ENCODE measurements at regions not wholly inside any gene's neighbourhood (a gene's known extent, or its start where the extent isn't known, plus 50 kb on each side); places are given as distances from the start of the nearest gene placed in this dataset.
"Not testable (repeated sequence)": the region's sequence is repeated elsewhere in the genome, so short reads cannot be mapped to it uniquely, and the experiment has no call there.

DNA sequence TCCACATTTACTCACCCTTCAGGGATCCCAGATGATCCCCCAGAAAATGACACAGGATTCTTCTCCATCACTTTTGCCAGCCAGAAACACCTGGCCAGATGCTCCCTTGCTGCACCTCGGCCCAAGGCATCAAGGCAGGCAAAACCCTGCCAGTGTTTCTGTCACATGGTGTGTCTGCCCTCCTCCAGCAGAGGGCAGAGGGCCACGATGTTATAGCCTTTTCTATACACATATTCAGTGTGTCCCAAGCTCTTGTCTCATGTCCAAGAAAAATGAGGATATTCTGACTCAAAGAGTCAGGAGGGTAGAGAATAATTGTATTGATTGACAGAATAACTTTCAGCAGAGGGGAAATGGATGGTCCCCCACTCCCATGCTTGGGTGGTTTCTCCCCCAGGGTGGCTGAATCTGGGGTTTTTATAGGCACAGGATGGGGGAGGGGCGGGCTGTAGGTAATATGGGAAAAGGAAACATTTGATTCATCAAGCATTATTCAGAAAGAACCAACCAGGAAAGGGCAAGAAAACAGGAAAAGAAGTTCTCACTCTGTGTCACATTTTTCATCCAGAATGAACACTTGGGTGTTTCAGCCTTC lies 933.9 kb downstream of the TRIB2 start:
- DNase-seq: no peak

DNA sequence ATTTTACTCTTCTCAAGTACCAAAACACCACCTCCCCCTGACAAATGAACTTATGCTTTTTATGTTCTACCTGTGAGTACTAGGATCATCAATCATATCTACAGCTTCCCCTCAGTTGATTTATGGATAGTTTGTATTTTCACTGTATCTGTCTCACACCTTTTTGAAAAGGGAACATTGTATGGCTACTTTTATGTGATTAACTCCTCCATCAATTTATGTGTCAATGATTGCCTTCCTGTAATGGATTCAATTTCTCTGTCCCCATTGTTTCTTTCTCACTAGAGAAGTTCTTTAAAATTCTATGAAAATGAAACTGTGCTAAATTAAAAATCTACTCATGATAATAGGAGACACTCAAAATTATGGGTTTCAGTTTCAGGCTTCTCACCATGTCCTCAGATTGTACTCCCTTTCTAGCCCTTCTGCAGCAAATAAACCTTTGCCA lies 935.0 kb downstream of the TRIB2 start:
- DNase-seq: no peak

GRCh38 chr2:13652531-13653313 lies 936.0 kb downstream of the TRIB2 start:
- peak; percentile 13 for DNase-seq

GRCh38 chr2:13654416-13654815 lies 937.7 kb downstream of the TRIB2 start:
- no peak for DNase-seq

GRCh38 chr2:13660231-13660630 lies 943.5 kb downstream of the TRIB2 start:
- DNase-seq: no peak

GRCh38 chr2:13662055-13662454 lies 945.3 kb downstream of the TRIB2 start:
- no peak for DNase-seq

- DNase-seq: no peak
Observed at GRCh38 chr2:13666582-13667414, 950.1 kb downstream of the TRIB2 start.

GRCh38 chr2:13667415-13667757 lies 950.6 kb downstream of the TRIB2 start:
- no peak for DNase-seq

DNA sequence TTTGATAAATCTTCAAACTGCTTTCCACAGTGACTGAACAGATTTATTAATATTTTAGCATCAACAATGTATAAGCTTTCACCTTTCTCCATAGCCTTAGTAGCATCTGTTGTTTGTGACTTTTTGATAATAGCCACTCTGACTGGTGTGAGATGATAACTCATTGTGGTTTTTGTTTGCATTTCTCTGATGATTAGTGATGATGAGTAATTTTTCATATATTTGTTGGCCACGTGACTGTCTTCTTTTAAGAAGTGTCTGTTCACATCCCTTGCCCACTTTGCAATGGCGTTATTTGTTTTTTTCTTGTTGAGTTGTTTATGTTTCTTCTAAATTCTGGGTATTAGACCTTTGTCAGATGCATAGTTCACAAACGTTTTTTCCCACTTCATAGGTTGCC lies 952.9 kb downstream of the TRIB2 start:
- DNase-seq: no peak

- DNase-seq: not testable (repeated sequence)
Observed at GRCh38 chr2:13673821-13674220, 957.1 kb downstream of the TRIB2 start.

- no peak for DNase-seq
Observed at GRCh38 chr2:13676269-13676668, 956.2 kb upstream of the LRATD1 start.

DNA sequence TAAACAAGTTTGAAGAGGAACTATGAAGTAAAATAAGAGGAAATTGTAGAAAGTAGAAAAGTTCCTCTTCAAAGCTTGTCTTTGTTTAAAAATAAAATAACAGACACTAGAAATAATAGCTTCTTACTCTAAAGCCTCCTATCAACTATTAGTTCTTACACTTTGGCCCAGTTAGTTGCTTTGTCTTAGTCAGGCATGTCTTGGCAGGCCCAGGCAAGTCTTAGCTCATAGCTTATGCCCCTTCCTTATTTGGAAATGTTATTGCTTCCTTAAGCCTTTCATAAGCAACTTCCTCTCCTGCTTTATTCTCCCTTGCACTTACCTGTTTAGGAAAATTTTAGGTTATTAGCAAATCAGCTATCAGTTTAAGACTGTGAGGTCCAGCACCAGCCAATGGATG lies 950.6 kb upstream of the LRATD1 start:
- DNase-seq: no peak

DNA sequence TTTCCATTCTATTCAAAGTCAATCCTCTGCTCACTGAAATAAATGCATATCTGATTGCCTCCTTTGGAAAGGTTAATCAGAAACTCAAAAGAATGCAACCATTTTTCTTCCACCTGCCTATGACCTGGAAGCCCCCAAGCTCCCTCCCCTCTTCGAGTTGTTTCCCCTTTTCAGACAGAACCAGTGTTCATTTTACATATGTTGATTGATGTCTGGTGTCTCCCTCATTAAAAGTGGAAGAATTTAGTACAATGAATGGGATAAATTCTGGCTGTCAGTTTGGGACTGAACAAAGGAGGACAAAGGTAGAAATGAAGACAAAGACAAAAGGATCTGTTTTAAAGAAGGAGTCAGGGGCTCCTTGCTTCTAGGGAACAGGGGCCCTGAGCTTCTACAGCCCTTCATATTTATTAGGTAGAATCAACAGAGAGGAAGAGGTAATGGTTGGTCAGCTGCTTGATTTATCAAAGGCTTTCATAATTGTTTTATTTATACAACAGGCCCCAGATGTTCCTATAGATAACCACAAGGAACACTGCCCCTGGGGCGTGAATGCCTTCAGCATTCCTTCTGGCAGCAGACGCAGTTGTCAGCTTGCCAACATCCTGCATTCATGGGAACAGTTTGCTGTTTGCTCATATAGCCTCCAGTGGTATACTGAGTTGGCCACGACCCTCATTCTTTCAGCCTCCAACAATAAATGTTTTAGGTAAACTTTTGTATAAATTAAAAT lies 949.8 kb upstream of the LRATD1 start:
- peak; percentile 33 for DNase-seq

- DNase-seq: no peak
Observed at GRCh38 chr2:13686262-13686661, 946.3 kb upstream of the LRATD1 start.

GRCh38 chr2:13694673-13695072 lies 937.8 kb upstream of the LRATD1 start:
- no peak for DNase-seq

DNA sequence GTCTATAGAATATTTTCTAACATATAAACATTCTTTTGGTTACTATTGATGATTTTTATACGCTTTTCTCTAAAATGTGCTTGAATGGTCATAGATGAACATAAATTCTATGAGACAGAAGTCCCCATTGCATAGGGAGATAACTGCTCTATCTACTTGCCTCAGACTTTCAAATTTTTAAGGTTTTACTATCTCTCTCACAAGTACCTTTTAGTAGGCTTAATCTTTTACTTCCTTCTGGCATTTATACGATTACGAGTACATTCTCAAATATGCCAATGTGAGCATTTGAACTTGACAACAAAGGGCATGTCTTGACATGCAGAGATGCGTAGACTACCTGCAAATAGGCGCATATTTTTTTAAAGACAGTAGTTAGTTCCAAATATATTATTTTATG lies 935.9 kb upstream of the LRATD1 start:
- DNase-seq: no peak

GRCh38 chr2:13698847-13699246 lies 933.7 kb upstream of the LRATD1 start:
- no peak for DNase-seq

GRCh38 chr2:13699939-13700338 lies 932.6 kb upstream of the LRATD1 start:
- not testable (repeated sequence) for DNase-seq

DNA sequence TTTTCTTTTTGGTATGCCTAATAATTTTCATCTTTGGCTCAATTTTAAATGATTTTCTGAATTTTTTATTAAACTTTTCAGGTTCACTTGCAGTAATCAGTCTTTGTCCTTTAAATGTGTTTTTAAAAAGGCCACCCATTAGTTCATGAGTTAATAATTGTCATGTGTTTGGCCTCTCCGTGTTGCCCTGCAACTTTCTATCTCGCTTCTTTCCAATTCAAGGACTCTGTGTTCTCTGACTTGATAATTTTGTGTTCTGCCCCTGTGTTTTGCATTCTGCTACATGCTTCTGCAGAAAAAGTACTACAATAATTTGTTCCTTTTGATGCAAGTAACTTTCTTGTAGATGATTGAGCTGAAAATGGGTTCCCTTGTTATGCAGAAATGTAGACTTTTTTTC lies 921.4 kb upstream of the LRATD1 start:
- no peak for DNase-seq

DNA sequence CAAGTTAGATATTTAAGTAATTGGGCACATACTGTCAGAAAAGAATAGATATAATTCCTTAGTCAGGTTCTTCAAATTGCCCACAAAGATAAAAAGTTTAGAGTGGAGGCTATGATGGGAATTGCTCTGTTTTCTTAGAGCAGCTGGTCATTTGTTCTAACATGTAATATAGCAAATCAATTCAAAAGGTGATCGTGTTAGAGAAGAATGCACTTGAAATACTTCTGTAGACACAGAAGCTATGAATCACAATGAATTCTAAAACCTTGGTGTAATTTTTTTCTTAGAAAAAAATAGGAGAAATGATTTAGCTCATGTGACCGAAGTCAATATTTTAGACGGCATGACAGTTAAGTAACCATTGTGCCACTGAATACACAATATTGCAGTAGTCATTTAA lies 918.1 kb upstream of the LRATD1 start:
- no peak for DNase-seq

DNA sequence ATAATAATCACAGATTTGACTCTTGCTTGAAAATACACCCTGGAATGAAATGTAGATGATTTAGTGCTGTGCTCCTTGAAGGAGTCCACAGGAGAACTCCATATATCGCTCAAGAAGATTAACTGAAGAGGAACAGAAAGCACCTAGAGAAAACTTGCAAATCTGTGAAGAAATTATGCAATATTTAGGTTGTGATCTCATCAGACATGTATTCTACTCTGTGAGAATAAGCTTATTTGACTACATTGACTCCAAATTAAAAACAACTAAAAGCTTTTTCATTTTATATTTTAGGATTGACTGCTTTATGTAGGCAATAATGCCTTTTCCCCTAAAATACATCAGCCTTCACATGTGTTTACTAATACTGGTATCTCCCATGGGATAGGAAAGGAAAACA lies 906.6 kb upstream of the LRATD1 start:
- DNase-seq: no peak

DNA sequence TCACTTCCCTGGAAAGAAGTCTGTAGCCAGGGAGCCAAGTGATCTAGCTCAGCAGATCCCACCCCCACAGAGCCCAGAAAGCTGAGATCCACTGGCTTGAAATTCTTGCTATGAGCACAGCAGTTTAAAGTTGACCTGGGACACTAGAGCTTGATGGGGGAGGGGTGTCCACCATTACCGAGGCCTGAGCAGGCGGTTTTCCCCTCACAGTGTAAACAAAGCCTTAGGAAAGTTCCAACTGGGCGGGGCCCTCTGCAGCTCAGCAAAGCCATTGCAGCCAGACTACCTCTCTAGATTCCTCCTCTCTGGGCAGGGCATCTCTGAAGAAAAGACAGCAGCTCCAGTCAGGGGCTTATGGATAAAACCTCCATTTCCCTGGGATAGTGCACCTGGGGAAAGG lies 887.2 kb upstream of the LRATD1 start:
- DNase-seq: no peak

DNA sequence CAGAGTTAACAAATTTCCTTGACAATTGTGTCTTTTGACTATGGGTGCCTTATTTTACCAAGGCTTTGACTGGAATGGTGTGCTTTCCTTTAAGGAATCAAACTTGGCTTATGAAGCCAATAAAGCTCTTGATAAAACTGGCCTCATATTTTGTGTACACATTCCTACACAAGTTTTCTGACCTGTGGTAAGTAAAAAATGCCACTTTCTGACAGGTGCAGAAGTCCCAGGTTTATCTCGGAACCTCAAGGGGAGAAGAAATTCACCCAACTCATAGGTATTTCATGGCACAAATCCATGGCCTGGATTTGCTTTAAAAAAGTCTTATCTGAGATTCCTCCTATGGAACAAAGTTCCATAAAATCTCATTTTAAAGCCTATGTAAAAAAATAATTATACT lies 880.6 kb upstream of the LRATD1 start:
- no peak for DNase-seq
